MM.1S (cell line): ENCODE measurements at regions not wholly inside any gene's neighbourhood (a gene's known extent, or its start where the extent isn't known, plus 50 kb on each side); places are given as distances from the start of the nearest gene placed in this dataset.

Source experiments
- DNase-seq: peaks from one replicate; pipeline ENCODE4 v3.0.0-alpha.2; 2015
- H2AFZ ChIP-seq: fragments of 300-600 bp; sonication (generic); 2 replicates; pipeline ENCODE4 v1.6.0; 2016; ENCODE audit warnings: antibody characterized with exemption, low read length
- H3F3A ChIP-seq: fragments of 300-600 bp; sonication (generic); 2 replicates; pipeline ENCODE4 v1.6.1; 2016; ENCODE audit warnings: mild to moderate bottlenecking, antibody characterized with exemption, low read length, moderate library complexity, mixed read lengths; ENCODE audit not compliant: insufficient read depth
- H3K27ac ChIP-seq: fragments of 300-600 bp; sonication (generic); 2 replicates; pipeline ENCODE4 v1.5.1; 2016; ENCODE audit warnings: mild to moderate bottlenecking, low read length
- H3K27me3 ChIP-seq: fragments of 300-600 bp; sonication (generic); replicated peaks from 2 replicates; pipeline ENCODE4 v1.6.0; 2016; ENCODE audit warnings: low read length; ENCODE audit not compliant: insufficient read depth
- H3K36me3 ChIP-seq: fragments of 300-600 bp; sonication (generic); replicated peaks from 2 replicates; pipeline ENCODE4 v1.6.1; 2016; ENCODE audit warnings: mild to moderate bottlenecking, low read length, mixed read lengths; ENCODE audit not compliant: insufficient read depth
- H3K4me1 ChIP-seq: fragments of 300-600 bp; sonication (generic); 2 replicates; pipeline ENCODE4 v1.6.1; 2016; ENCODE audit warnings: low read length, mixed read lengths
- H3K4me2 ChIP-seq: fragments of 300-600 bp; sonication (generic); 2 replicates; pipeline ENCODE4 v1.6.0; 2016; ENCODE audit warnings: low read depth, low read length
- H3K4me3 ChIP-seq: fragments of 300-600 bp; sonication (generic); 2 replicates; pipeline ENCODE4 v1.5.1; 2016; ENCODE audit warnings: low read length, mixed read lengths
- H3K79me2 ChIP-seq: fragments of 300-600 bp; sonication (generic); 2 replicates; pipeline ENCODE4 v1.6.1; 2016; ENCODE audit warnings: mixed run types, low read length, mixed read lengths
- H3K9ac ChIP-seq: fragments of 300-600 bp; sonication (generic); 2 replicates; pipeline ENCODE4 v1.6.1; 2016; ENCODE audit warnings: low read length, mixed read lengths
- H3K9me2 ChIP-seq: fragments of 300-600 bp; sonication (generic); replicated peaks from 2 replicates; pipeline ENCODE4 v1.6.1; 2016; ENCODE audit warnings: mild to moderate bottlenecking, low read length, mixed read lengths; ENCODE audit not compliant: insufficient read depth
- H3K9me3 ChIP-seq: fragments of 300-600 bp; sonication (generic); replicated peaks from 2 replicates; pipeline ENCODE4 v1.6.1; 2016; ENCODE audit warnings: mild to moderate bottlenecking, low read length, mixed read lengths; ENCODE audit not compliant: insufficient read depth
- H4K20me1 ChIP-seq: fragments of 300-600 bp; sonication (generic); 2 replicates; pipeline ENCODE4 v1.6.1; 2016; ENCODE audit warnings: mild to moderate bottlenecking, low read length, moderate library complexity, mixed read lengths; ENCODE audit not compliant: insufficient read depth
- CTCF ChIP-seq: fragments of 300-600 bp; sonication (generic); IDR thresholded peaks from 2 replicates; pipeline ENCODE4 v1.5.1; 2016; ENCODE audit warnings: antibody characterized with exemption, low read length, mixed read lengths
- EZH2 ChIP-seq: fragments of 300-600 bp; sonication (generic); optimal IDR thresholded peaks from 2 replicates; pipeline ENCODE3; 2017; ENCODE audit warnings: low read depth, mild to moderate bottlenecking, antibody characterized with exemption, low read length, mixed read lengths
- EZH2phosphoT487 ChIP-seq: fragments of 300-600 bp; sonication (generic); IDR thresholded peaks from 2 replicates; pipeline ENCODE4 v1.6.1; 2018; ENCODE audit warnings: antibody characterized with exemption, low read length

GRCh38 chr14:28130610-28131284, 635.8 kb upstream of the FOXG1 start:
- no peaks in the 10 kb centered on the region for H3K4me1 ChIP-seq
- H3K9ac ChIP-seq = no peak overlapping the region
- H3K27ac ChIP-seq = no peak overlapping the region
- H3K36me3 ChIP-seq = no peaks in the 10 kb centered on the region
- no peak overlapping the region for H2AFZ ChIP-seq
- H3F3A ChIP-seq = no peaks in the 10 kb centered on the region
- H3K27me3 ChIP-seq = no peaks in the 10 kb centered on the region
- H3K4me3 ChIP-seq = no peak overlapping the region
- H4K20me1 ChIP-seq = no peaks in the 10 kb centered on the region
- no peaks in the 10 kb centered on the region for H3K9me3 ChIP-seq
- no peak for DNase-seq
- no peaks in the 10 kb centered on the region for H3K79me2 ChIP-seq
- no peaks in the 10 kb centered on the region for H3K9me2 ChIP-seq
- no peak overlapping the region for H3K4me2 ChIP-seq
- TF ChIP-seq EZH2phosphoT487 = no peak
- no peak for TF ChIP-seq EZH2
- TF ChIP-seq CTCF = no peak

- Histone ChIP-seq H3K9me3 (no peaks in the 10 kb centered on the region), H2AFZ (no peak overlapping the region), H3K9me2 (no peaks in the 10 kb centered on the region), H3K79me2 (no peaks in the 10 kb centered on the region), H3F3A (no peaks in the 10 kb centered on the region), H3K4me2 (no peak overlapping the region), H3K4me1 (no peaks in the 10 kb centered on the region), H3K4me3 (no peak overlapping the region), H3K27ac (no peak overlapping the region), H3K36me3 (no peaks in the 10 kb centered on the region), H3K27me3 (no peaks in the 10 kb centered on the region), H3K9ac (no peak overlapping the region), H4K20me1 (no peaks in the 10 kb centered on the region)
- TF ChIP-seq EZH2phosphoT487 (no peak), EZH2 (no peak), CTCF (no peak)
- DNase-seq = no peak
Measured at GRCh38 chr14:28138341-28138740, 628.2 kb upstream of the FOXG1 start.

- no peak overlapping the region for H3K27ac ChIP-seq
- H3K36me3 ChIP-seq = no peaks in the 10 kb centered on the region
- H2AFZ ChIP-seq = no peak overlapping the region
- H3K79me2 ChIP-seq = no peaks in the 10 kb centered on the region
- no peaks in the 10 kb centered on the region for H3K9me3 ChIP-seq
- H3K4me2 ChIP-seq = no peak overlapping the region
- H3K9me2 ChIP-seq = no peaks in the 10 kb centered on the region
- no peak overlapping the region for H3K9ac ChIP-seq
- no peak for DNase-seq
- no peaks in the 10 kb centered on the region for H3F3A ChIP-seq
- H3K4me1 ChIP-seq = no peaks in the 10 kb centered on the region
- H3K27me3 ChIP-seq = no peaks in the 10 kb centered on the region
- H3K4me3 ChIP-seq = no peak overlapping the region
- no peaks in the 10 kb centered on the region for H4K20me1 ChIP-seq
- TF ChIP-seq CTCF = no peak
- TF ChIP-seq EZH2 = no peak
- TF ChIP-seq EZH2phosphoT487 = no peak
Measured at GRCh38 chr14:28141662-28142061, 624.9 kb upstream of the FOXG1 start.
